NB4 (cell line): ENCODE measurements at regions not wholly inside any gene's neighbourhood (a gene's known extent, or its start where the extent isn't known, plus 50 kb on each side); places are given as distances from the start of the nearest gene placed in this dataset.

Source experiments
- POLR2A ChIP-seq: IDR thresholded peaks from 2 replicates; pipeline ENCODE4 v1.6.1; 2011; ENCODE audit warnings: mild to moderate bottlenecking; ENCODE audit not compliant: insufficient read length; ENCODE audit errors: extremely low read depth
- TF ChIP-seq, protein P1 (sequence below): IDR thresholded peaks from one replicate; pipeline ENCODE4 v1.5.1; 2012; ENCODE audit warnings: low read depth, low read length

DNA sequence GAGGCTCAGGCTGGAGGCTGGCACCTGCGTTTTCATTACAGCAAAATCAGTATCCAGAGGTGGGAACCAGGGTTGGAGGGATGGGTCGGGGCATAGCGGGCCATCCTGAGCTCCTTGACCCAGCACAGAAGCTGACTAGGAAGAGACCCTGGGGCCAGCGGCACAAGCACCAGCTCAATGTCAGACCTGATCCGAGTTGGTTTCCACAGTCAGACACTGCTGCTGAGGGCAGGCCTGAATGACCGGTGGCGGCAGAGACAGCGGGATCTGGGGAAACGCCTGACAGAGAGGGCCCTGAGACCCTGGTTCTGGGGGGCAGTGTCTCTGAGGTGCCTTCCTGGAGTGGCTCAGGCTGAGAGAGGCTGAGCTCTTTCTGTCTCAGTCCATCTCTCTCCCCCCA is 162.0 kb upstream of the C1orf174 start:
- TF ChIP-seq, protein P1, sequence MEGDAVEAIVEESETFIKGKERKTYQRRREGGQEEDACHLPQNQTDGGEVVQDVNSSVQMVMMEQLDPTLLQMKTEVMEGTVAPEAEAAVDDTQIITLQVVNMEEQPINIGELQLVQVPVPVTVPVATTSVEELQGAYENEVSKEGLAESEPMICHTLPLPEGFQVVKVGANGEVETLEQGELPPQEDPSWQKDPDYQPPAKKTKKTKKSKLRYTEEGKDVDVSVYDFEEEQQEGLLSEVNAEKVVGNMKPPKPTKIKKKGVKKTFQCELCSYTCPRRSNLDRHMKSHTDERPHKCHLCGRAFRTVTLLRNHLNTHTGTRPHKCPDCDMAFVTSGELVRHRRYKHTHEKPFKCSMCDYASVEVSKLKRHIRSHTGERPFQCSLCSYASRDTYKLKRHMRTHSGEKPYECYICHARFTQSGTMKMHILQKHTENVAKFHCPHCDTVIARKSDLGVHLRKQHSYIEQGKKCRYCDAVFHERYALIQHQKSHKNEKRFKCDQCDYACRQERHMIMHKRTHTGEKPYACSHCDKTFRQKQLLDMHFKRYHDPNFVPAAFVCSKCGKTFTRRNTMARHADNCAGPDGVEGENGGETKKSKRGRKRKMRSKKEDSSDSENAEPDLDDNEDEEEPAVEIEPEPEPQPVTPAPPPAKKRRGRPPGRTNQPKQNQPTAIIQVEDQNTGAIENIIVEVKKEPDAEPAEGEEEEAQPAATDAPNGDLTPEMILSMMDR: no peak
- TF ChIP-seq POLR2A: no peak
